C4-2B (cell line): ENCODE measurements at regions not wholly inside any gene's neighbourhood (a gene's known extent, or its start where the extent isn't known, plus 50 kb on each side); places are given as distances from the start of the nearest gene placed in this dataset.
"Not testable (repeated sequence)": the region's sequence is repeated elsewhere in the genome, so short reads cannot be mapped to it uniquely, and the experiment has no call there.

Experiments used
- H3K27ac ChIP-seq: fragments of 450-650 bp; 2 replicates; pipeline ENCODE4 v1.5.1; 2017
- CTCF ChIP-seq: fragments of 450-650 bp; conservative IDR thresholded peaks from 2 replicates; pipeline ENCODE4 v1.5.1; 2017; ENCODE audit warnings: mild to moderate bottlenecking
- ZFX ChIP-seq: fragments of 450-650 bp; IDR thresholded peaks from 2 replicates; pipeline ENCODE4 v1.6.1; 2017

GRCh38 chr1:198846556-198846955, 207.7 kb downstream of the PTPRC start:
- H3K27ac ChIP-seq: no peak overlapping the region
- TF ChIP-seq CTCF (no peak), ZFX (no peak)

- no peak for TF ChIP-seq ZFX
- no peak overlapping the region for H3K27ac ChIP-seq
Observed at GRCh38 chr1:198848206-198848605, 209.4 kb downstream of the PTPRC start.

- no peak overlapping the region for H3K27ac ChIP-seq
- TF ChIP-seq CTCF: no peak
Observed at GRCh38 chr1:198848649-198849048, 209.8 kb downstream of the PTPRC start.

- H3K27ac ChIP-seq: no peak overlapping the region
- TF ChIP-seq ZFX: no peak
- no peak for TF ChIP-seq CTCF
Observed at GRCh38 chr1:198849093-198849492, 210.3 kb downstream of the PTPRC start.

- no peak overlapping the region for H3K27ac ChIP-seq
- TF ChIP-seq CTCF: no peak
- TF ChIP-seq ZFX: no peak
Observed at GRCh38 chr1:198850196-198850595, 211.4 kb downstream of the PTPRC start.

- H3K27ac ChIP-seq: not testable (repeated sequence)
Observed at GRCh38 chr1:198850966-198851365, 212.1 kb downstream of the PTPRC start.

- TF ChIP-seq ZFX (no peak), CTCF (no peak)
- H3K27ac ChIP-seq: no peak overlapping the region
Observed at GRCh38 chr1:198856601-198857000, 217.8 kb downstream of the PTPRC start.

GRCh38 chr1:198858033-198858432, 219.2 kb downstream of the PTPRC start:
- TF ChIP-seq CTCF (no peak), ZFX (no peak)
- no peak overlapping the region for H3K27ac ChIP-seq

- TF ChIP-seq CTCF (no peak), ZFX (no peak)
- no peak overlapping the region for H3K27ac ChIP-seq
Observed at GRCh38 chr1:198860371-198860770, 221.5 kb downstream of the PTPRC start.
